Esophagus (tissue), 2 donors: ENCODE measurements at regions not wholly inside any gene's neighbourhood (a gene's known extent, or its start where the extent isn't known, plus 50 kb on each side); places are given as distances from the start of the nearest gene placed in this dataset.
"Not testable (repeated sequence)": the region's sequence is repeated elsewhere in the genome, so short reads cannot be mapped to it uniquely, and the experiment has no call there.

Source experiments
- H3K27ac ChIP-seq, 2 donors: one replicate each; pipeline ENCODE4 v1.5.1; 2013; ENCODE audit warnings: low read depth in 2 of 2, mild to moderate bottlenecking in 2 of 2, inconsistent platforms in 1 of 2, low read length in 1 of 2, moderate library complexity in 1 of 2
- H3K27me3 ChIP-seq, 2 donors: one replicate each; pipeline ENCODE4 v1.6.1; 2013; ENCODE audit warnings: low read length in 2 of 2, control low read depth in 1 of 2, mild to moderate bottlenecking in 1 of 2; ENCODE audit not compliant: insufficient read depth in 2 of 2, control insufficient read depth in 1 of 2
- H3K36me3 ChIP-seq, 2 donors: one replicate each; pipeline ENCODE4 v1.6.1; 2013; ENCODE audit warnings: low read length in 1 of 2; ENCODE audit not compliant: control insufficient read depth in 2 of 2, insufficient read depth in 2 of 2
- H3K4me1 ChIP-seq, 2 donors: one replicate each; pipeline ENCODE4 v1.6.1; 2013; ENCODE audit warnings: low read length in 1 of 2; ENCODE audit not compliant: control insufficient read depth in 2 of 2, insufficient read depth in 2 of 2
- H3K4me3 ChIP-seq, 2 donors: one replicate each; pipeline ENCODE4 v1.5.1; 2013; ENCODE audit warnings: low read length in 2 of 2, mild to moderate bottlenecking in 2 of 2, low read depth in 1 of 2, moderate library complexity in 1 of 2
- H3K9me3 ChIP-seq, 2 donors: one replicate each; pipeline ENCODE4 v1.6.1; 2013; ENCODE audit warnings: mild to moderate bottlenecking in 2 of 2, low read depth in 1 of 2, low read length in 1 of 2, moderate library complexity in 1 of 2; ENCODE audit not compliant: control insufficient read depth in 2 of 2, insufficient read depth in 1 of 2
- WGBS, 2 donors: extraction: QIAGEN DNeasy Blood & Tissue Kit; methylation state at CpG; one replicate each; pipeline ENCODE4 v1.1.7; 2013; 5-methylcytosine and 5-hydroxymethylcytosine counted together
- donor health status: healthy with polysubstance abuse.
- donor health status: Bipolar disorder and iron deficiency.

DNA sequence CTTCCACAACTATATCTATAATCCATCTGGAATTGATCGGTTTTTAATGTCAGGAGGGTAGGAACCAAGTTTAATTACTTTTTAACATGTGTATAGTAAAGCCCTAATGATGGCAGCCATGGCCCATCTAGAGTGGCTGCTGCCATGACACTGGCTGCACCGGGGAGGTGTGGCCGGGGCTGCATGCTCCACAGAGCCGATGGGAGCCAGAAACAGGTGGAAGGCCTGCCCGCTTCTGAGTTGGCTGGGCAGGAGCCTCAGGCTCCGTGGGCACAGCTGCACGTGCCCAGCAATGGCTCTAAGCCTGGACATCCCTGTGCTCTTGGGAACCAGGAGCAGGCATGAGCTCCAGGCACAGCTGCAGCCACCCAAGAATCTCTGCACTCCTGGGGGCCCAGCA is 73.0 kb downstream of the GBP6 start:
- H3K27me3 ChIP-seq, result no peaks in the 10 kb centered on the region
- WGBS, 2 donors, result 94% methylated on average over 7 of the region's 7 CpGs
- H3K9me3 ChIP-seq, result peaks cover 0 to 5% of the 10 kb centered on the region in 2 donors
- H3K4me1 ChIP-seq, result no peaks in the 10 kb centered on the region
- H3K4me3 ChIP-seq, result no peak overlapping the region
- no peak overlapping the region for H3K27ac ChIP-seq
- H3K36me3 ChIP-seq, result no peaks in the 10 kb centered on the region

DNA sequence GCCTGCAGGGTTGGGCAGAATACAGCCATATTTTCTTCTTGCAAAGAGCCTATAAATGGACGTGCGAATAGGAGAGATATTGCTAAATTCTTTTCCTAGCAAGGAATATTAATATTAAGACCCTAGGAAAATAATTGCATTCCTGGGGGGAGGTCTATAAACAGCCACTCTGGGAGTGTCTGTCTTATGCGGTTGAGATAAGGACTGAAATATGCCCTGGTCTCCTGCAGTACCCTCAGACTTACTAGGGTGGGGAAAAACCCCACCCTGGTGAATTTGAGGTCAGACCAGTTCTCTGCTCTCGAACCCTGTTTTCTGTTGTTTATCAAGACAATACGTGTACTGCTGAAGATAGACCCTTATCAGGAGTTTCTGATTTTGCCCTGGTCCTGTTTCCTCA is 74.4 kb downstream of the GBP6 start:
- not testable (repeated sequence) for H3K9me3 ChIP-seq, H3K36me3 ChIP-seq, H3K27ac ChIP-seq, H3K4me3 ChIP-seq, H3K4me1 ChIP-seq, H3K27me3 ChIP-seq
- 90 to 93% methylated on average over 5 of the region's 5 CpGs for WGBS, 2 donors

GRCh38 chr1:89440911-89441310 is 77.1 kb downstream of the GBP6 start:
- Histone ChIP-seq H3K27ac (no peak overlapping the region), H3K36me3 (no peaks in the 10 kb centered on the region), H3K4me1 (peaks cover 0 to 2% of the 10 kb centered on the region in 2 donors), H3K27me3 (no peaks in the 10 kb centered on the region), H3K9me3 (peaks cover 0 to 5% of the 10 kb centered on the region in 2 donors), H3K4me3 (no peak overlapping the region)
- WGBS, 2 donors, result 95 to 96% methylated on average over 2 of the region's 2 CpGs

GRCh38 chr1:89444791-89445190 is 79.8 kb upstream of the LRRC8B start:
- peaks cover 0 to 6% of the 10 kb centered on the region in 2 donors for H3K4me1 ChIP-seq
- no peaks in the 10 kb centered on the region for H3K27me3 ChIP-seq
- H3K4me3 ChIP-seq, result no peak overlapping the region
- H3K9me3 ChIP-seq, result no peaks in the 10 kb centered on the region
- H3K27ac ChIP-seq, result no peak overlapping the region
- H3K36me3 ChIP-seq, result no peaks in the 10 kb centered on the region

DNA sequence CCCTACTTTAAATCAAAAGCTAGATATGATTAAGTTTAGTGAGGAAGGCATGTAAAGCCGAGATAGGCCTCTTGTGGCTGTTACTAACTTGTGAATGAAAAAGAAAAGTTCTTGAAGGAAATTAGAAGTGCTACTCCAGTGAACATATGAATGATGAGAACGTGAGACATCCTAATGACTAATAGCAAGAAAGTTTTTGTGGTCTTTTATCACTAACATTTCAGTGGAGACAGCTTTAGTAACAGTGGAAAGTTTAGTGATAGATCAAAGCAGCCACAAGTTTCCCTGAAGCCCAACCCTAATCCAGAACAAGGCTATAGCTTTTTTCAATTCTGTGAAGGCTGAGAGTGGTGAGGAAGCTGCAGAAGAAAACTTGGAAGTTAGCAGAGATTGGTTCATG is 73.6 kb upstream of the LRRC8B start:
- H3K36me3 ChIP-seq, result no peaks in the 10 kb centered on the region
- no peak overlapping the region for H3K4me3 ChIP-seq
- no peaks in the 10 kb centered on the region for H3K9me3 ChIP-seq
- peaks cover 0 to 4% of the 10 kb centered on the region in 2 donors for H3K4me1 ChIP-seq
- H3K27ac ChIP-seq, result peak overlapping the region in 1 of 2 donors; percentile 27
- H3K27me3 ChIP-seq, result no peaks in the 10 kb centered on the region
- 39 to 52% methylated on average over 2 of the region's 2 CpGs for WGBS, 2 donors

DNA sequence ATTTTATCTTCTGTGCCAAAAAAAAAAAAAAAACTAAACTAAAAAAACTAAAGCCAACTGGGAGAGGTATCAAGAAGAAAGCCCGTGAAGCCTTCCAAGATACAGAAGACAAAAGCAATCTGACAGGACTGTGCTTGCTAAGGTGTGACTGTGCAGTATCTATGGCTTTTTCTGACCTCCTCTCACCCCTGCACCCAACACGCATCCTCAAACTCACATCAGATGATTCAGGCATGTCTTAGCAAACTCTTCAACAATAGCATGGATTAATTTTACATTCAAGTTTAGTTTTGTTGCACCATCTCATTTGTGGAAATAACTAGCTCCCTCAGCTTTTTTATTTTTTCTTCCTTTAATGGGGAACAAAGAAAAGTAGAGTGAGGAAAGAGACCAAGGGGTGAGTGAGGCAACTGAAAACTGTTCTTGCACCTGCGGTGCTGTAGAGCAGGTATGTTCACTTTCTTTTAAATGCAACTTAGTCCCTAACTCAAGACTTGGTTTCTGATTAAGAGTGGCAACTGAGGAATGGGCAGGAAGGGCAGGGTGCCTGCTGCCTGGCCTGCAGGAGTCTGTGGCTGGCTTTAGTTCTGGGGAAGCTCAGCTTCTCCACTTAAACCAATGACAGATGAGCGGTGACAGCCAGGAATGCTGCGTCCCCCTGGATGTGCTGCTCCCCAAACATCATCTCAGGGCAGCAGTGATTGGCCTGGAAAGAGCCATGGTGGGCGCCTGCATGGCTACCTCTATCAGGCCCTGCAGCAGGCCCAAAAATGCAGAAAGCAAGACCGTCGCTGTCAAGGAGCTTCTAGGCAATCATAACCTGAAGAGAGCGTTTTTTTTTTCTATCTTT is 71.3 kb upstream of the LRRC8B start:
- H3K36me3 ChIP-seq, result no peaks in the 10 kb centered on the region
- WGBS, 2 donors, result 52 to 68% methylated on average over 9 of the region's 9 CpGs
- H3K9me3 ChIP-seq, result no peaks in the 10 kb centered on the region
- no peak overlapping the region for H3K4me3 ChIP-seq
- no peaks in the 10 kb centered on the region for H3K27me3 ChIP-seq
- H3K27ac ChIP-seq, result peak overlapping the region; percentile 83 to 95
- no peaks in the 10 kb centered on the region for H3K4me1 ChIP-seq

DNA sequence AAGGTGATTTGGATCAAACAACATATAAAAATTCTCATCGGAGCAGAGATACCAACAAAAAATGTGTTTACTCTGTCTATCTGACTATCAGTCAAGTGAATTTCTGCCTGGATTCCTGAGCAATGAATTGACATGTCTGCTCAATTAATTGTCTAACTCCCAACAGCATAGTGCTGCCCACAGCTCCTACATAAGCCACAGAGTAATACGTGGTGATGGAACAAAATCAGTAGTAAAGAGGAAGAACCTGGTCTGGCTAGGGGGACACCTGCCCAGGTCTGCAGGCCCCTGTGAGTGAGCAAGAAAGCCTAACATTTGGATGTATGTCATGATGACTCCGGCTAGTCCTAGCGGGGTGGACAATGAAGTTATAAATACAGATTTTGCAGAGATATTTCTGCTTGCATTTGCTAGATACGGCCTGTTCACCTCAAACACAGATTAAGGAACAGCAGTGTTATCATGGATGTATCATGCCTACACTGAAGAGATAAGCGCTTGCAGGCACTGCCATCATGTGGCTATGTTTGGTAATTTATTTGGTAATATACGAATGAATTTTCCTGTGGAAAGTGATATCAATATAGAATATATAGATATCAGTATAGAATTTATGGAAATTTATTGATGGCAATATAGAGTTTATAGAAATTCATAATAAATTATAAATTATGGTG is 69.6 kb upstream of the LRRC8B start:
- Histone ChIP-seq H3K27me3 (no peaks in the 10 kb centered on the region), H3K27ac (peak overlapping the region; percentile 32 to 68), H3K4me3 (no peak overlapping the region), H3K36me3 (no peaks in the 10 kb centered on the region), H3K4me1 (no peaks in the 10 kb centered on the region), H3K9me3 (no peaks in the 10 kb centered on the region)
- WGBS, 2 donors, result 27% methylated on average over 7 of the region's 7 CpGs

DNA sequence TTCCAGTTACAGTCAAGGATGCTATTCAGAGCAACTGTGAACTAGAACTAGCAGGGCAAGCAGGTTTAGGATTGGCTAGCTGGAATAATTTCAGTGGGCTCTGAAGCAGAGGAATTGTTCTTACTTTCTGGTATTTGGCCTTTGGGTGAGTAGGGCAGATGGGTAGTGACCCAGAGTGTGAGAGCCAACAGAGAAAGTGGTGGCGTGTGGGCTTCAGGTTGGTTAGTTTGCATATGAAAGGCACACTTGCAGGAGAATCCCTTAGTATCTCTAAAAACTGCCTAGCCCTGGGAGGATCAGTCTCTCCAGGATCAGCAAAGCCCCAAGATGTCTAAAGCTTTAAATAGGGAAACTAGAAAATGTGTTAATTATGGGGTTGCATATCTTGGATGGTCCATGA is 67.6 kb upstream of the LRRC8B start:
- no peaks in the 10 kb centered on the region for H3K9me3 ChIP-seq
- no peaks in the 10 kb centered on the region for H3K36me3 ChIP-seq
- H3K4me1 ChIP-seq, result no peaks in the 10 kb centered on the region
- 86 to 88% methylated on average over 1 of the region's 1 CpG for WGBS, 2 donors
- no peaks in the 10 kb centered on the region for H3K27me3 ChIP-seq
- no peak overlapping the region for H3K27ac ChIP-seq
- no peak overlapping the region for H3K4me3 ChIP-seq

GRCh38 chr1:89459081-89459480 is 65.5 kb upstream of the LRRC8B start:
- H3K27me3 ChIP-seq, result no peaks in the 10 kb centered on the region
- WGBS, 2 donors, result 92 to 95% methylated on average over 2 of the region's 2 CpGs
- H3K9me3 ChIP-seq, result no peaks in the 10 kb centered on the region
- no peaks in the 10 kb centered on the region for H3K36me3 ChIP-seq
- no peak overlapping the region for H3K4me3 ChIP-seq
- H3K27ac ChIP-seq, result no peak overlapping the region
- H3K4me1 ChIP-seq, result no peaks in the 10 kb centered on the region

GRCh38 chr1:89460325-89460724 is 64.3 kb upstream of the LRRC8B start:
- no peaks in the 10 kb centered on the region for H3K9me3 ChIP-seq
- WGBS, 2 donors, result 91 to 92% methylated on average over 1 of the region's 1 CpG
- H3K4me3 ChIP-seq, result no peak overlapping the region
- no peaks in the 10 kb centered on the region for H3K36me3 ChIP-seq
- H3K27me3 ChIP-seq, result no peaks in the 10 kb centered on the region
- H3K4me1 ChIP-seq, result peaks cover 0 to 3% of the 10 kb centered on the region in 2 donors
- H3K27ac ChIP-seq, result no peak overlapping the region
